ENCODE measurements at regions not wholly inside any gene's neighbourhood (a gene's known extent, or its start where the extent isn't known, plus 50 kb on each side); places are given as distances from the start of the nearest gene placed in this dataset.

GRCh38 chr9:102569436-102569835 is 425.7 kb upstream of the CYLC2 start:
- POLR2A ChIA-PET = no interaction called here

GRCh38 chr9:102551346-102551745 is 443.8 kb upstream of the CYLC2 start:
- H2AFZ ChIP-seq (ENCODE audit: low read depth) = no peak overlapping the region
- H3K9me2 ChIP-seq = no peaks in the 10 kb centered on the region
- no peaks in the 10 kb centered on the region for H3K4me1 ChIP-seq (ENCODE audit: control insufficient read depth in 1 of 2, insufficient read depth in 2 of 2, low read depth in 1 of 2, low read length in 1 of 2)
- no peak for DNase-seq
- H3K79me2 ChIP-seq (ENCODE audit: insufficient read depth) = no peaks in the 10 kb centered on the region
- H3K9me3 ChIP-seq = no peaks in the 10 kb centered on the region
- H3K36me3 ChIP-seq (replicated peaks in 1 of 2; ENCODE audit: control insufficient read depth in 1 of 2, insufficient read depth in 2 of 2, low read length in 1 of 2) = no peaks in the 10 kb centered on the region
- WGBS (ENCODE audit: low lambda C conversion rate) = 30% methylated on average over 1 of the region's 1 CpG
- H3K27ac ChIP-seq (ENCODE audit: low read depth in 2 of 2, low read length in 1 of 2) = no peak overlapping the region
- no peaks in the 10 kb centered on the region for H4K20me1 ChIP-seq (ENCODE audit: insufficient read depth)
- no peak overlapping the region for H3K4me3 ChIP-seq (ENCODE audit: low read depth in 2 of 2, low read length in 1 of 2)
- H3K27me3 ChIP-seq (ENCODE audit: insufficient read depth) = no peaks in the 10 kb centered on the region
- H3K4me2 ChIP-seq = no peak overlapping the region
- CTCF ChIA-PET = no interaction called here
- POLR2A ChIA-PET = no interaction called here
- H3K9ac ChIP-seq = no peak overlapping the region
- TF ChIP-seq GABPA (IDR thresholded peaks at IDR 0.05; ENCODE audit: low read depth) (no peak), ELF1 (IDR thresholded peaks at IDR 0.05) (no peak), FOSL2 (IDR thresholded peaks at IDR 0.05; ENCODE audit: borderline replicate concordance, low read depth) (no peak), EP300 (IDR thresholded peaks at IDR 0.05; ENCODE audit: borderline replicate concordance in 1 of 2, low read depth in 1 of 2, low read length in 1 of 2) (no peak), PBX3 (IDR thresholded peaks at IDR 0.05) (no peak), FOXM1 (IDR thresholded peaks at IDR 0.05; ENCODE audit: low read depth) (no peak), USF2 (IDR thresholded peaks at IDR 0.05; ENCODE audit: borderline replicate concordance, low read depth, low read length) (no peak), CHD2 (IDR thresholded peaks at IDR 0.05; ENCODE audit: low read length, partially characterized antibody) (no peak), YY1 (IDR thresholded peaks at IDR 0.05; ENCODE audit: low read depth) (no peak), IRF3 (IDR thresholded peaks at IDR 0.05; ENCODE audit: low read depth, low read length) (no peak), USF1 (IDR thresholded peaks at IDR 0.05; ENCODE audit: borderline replicate concordance, low read depth) (no peak), SIN3A (IDR thresholded peaks at IDR 0.05; ENCODE audit: borderline replicate concordance, low read depth, low read length) (no peak), NRF1 (IDR thresholded peaks at IDR 0.05; ENCODE audit: low read depth, low read length) (no peak), FOXJ3 (CRISPR knock-in tag; IDR thresholded peaks at IDR 0.05) (no peak), RFX5 (IDR thresholded peaks at IDR 0.05; ENCODE audit: low read length) (no peak)
- no peaks in the 10 kb centered on the region for H3F3A ChIP-seq (replicated peaks; ENCODE audit: insufficient read depth)

More at GRCh38 chr9:102569436-102569835, 425.7 kb upstream of the CYLC2 start:
- TF ChIP-seq EP300 (IDR thresholded peaks at IDR 0.05; ENCODE audit: borderline replicate concordance in 1 of 2, low read depth in 1 of 2, low read length in 1 of 2) = no peak
- TF ChIP-seq GABPA (IDR thresholded peaks at IDR 0.05; ENCODE audit: low read depth) = no peak
- TF ChIP-seq JUND (IDR thresholded peaks at IDR 0.05) = no peak
- no peak for TF ChIP-seq RCOR1 (IDR thresholded peaks at IDR 0.05; ENCODE audit: low read length)
- TF ChIP-seq TCF12 (IDR thresholded peaks at IDR 0.05) = no peak
- no peak for TF ChIP-seq IRF3 (IDR thresholded peaks at IDR 0.05; ENCODE audit: low read depth, low read length)
- TF ChIP-seq USF2 (IDR thresholded peaks at IDR 0.05; ENCODE audit: borderline replicate concordance, low read depth, low read length) = no peak
- TF ChIP-seq FOXM1 (IDR thresholded peaks at IDR 0.05; ENCODE audit: low read depth) = no peak
- TF ChIP-seq MXI1 (IDR thresholded peaks at IDR 0.05; ENCODE audit: low read depth, low read length) = no peak
- no peak overlapping the region for H2AFZ ChIP-seq (ENCODE audit: low read depth)
- no peaks in the 10 kb centered on the region for H3K36me3 ChIP-seq (replicated peaks in 1 of 2; ENCODE audit: control insufficient read depth in 1 of 2, insufficient read depth in 2 of 2, low read length in 1 of 2)
- H3K4me1 ChIP-seq (ENCODE audit: control insufficient read depth in 1 of 2, insufficient read depth in 2 of 2, low read depth in 1 of 2, low read length in 1 of 2) = no peaks in the 10 kb centered on the region
- no peaks in the 10 kb centered on the region for H3F3A ChIP-seq (replicated peaks; ENCODE audit: insufficient read depth)
- H3K27me3 ChIP-seq (ENCODE audit: insufficient read depth) = no peaks in the 10 kb centered on the region
- no peak overlapping the region for H3K4me3 ChIP-seq (ENCODE audit: low read depth in 2 of 2, low read length in 1 of 2)
- no peak overlapping the region for H3K4me2 ChIP-seq
- no peaks in the 10 kb centered on the region for H3K9me2 ChIP-seq
- no peak for DNase-seq
- H3K79me2 ChIP-seq (ENCODE audit: insufficient read depth) = no peaks in the 10 kb centered on the region
- H3K9ac ChIP-seq = no peak overlapping the region
- no peak overlapping the region for H3K27ac ChIP-seq (ENCODE audit: low read depth in 2 of 2, low read length in 1 of 2)
- 35% methylated on average over 3 of the region's 3 CpGs for WGBS (ENCODE audit: low lambda C conversion rate)
- CTCF ChIA-PET = no interaction called here
- no peaks in the 10 kb centered on the region for H4K20me1 ChIP-seq (ENCODE audit: insufficient read depth)
- H3K9me3 ChIP-seq = no peaks in the 10 kb centered on the region
